Retinal pigment epithelial cell (primary cell): ENCODE measurements at regions not wholly inside any gene's neighbourhood (a gene's known extent, or its start where the extent isn't known, plus 50 kb on each side); places are given as distances from the start of the nearest gene placed in this dataset.

Experiments used
- DNase-seq: peaks from one replicate; pipeline ENCODE4 v3.0.0-alpha.2; 2010; ENCODE audit warnings: low read depth
- H3K4me3 ChIP-seq: 2 replicates; pipeline ENCODE4 v1.5.1; 2011; ENCODE audit warnings: mild to moderate bottlenecking, low read length, control low read depth, moderate library complexity
- TF ChIP-seq, protein P1 (sequence below): conservative IDR thresholded peaks from 2 replicates; pipeline ENCODE4 v1.5.1; 2011; ENCODE audit warnings: low read depth, low read length, control low read depth, inconsistent platforms

DNA sequence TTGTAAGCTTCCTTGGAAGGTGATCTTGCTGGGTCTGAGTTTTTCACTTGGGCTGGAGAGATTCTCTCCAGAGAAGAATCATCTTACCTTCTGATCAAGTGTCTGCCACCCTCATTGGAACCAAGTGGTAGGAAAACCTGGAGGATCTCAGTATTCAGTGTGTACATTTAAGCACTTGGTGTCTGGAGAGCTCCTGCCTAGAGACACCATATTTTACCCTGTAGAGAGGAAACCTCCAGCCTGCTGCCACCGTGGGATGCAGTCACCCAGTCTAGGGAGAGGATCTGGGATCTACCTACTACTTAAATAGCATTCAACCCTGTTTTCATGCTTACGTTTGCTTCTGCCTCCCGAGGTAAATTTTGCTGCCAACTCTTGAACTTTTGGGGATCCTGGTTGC is 274.3 kb downstream of the SV2B start:
- H3K4me3 ChIP-seq = no peak overlapping the region
- TF ChIP-seq, protein P1, sequence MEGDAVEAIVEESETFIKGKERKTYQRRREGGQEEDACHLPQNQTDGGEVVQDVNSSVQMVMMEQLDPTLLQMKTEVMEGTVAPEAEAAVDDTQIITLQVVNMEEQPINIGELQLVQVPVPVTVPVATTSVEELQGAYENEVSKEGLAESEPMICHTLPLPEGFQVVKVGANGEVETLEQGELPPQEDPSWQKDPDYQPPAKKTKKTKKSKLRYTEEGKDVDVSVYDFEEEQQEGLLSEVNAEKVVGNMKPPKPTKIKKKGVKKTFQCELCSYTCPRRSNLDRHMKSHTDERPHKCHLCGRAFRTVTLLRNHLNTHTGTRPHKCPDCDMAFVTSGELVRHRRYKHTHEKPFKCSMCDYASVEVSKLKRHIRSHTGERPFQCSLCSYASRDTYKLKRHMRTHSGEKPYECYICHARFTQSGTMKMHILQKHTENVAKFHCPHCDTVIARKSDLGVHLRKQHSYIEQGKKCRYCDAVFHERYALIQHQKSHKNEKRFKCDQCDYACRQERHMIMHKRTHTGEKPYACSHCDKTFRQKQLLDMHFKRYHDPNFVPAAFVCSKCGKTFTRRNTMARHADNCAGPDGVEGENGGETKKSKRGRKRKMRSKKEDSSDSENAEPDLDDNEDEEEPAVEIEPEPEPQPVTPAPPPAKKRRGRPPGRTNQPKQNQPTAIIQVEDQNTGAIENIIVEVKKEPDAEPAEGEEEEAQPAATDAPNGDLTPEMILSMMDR = no peak
- DNase-seq = no peak

- DNase-seq = no peak
- no peak overlapping the region for H3K4me3 ChIP-seq
- TF ChIP-seq, protein P1 = no peak
These were observed 276.0 kb downstream of the SV2B start for GRCh38 chr15:91376038-91376437.

DNA sequence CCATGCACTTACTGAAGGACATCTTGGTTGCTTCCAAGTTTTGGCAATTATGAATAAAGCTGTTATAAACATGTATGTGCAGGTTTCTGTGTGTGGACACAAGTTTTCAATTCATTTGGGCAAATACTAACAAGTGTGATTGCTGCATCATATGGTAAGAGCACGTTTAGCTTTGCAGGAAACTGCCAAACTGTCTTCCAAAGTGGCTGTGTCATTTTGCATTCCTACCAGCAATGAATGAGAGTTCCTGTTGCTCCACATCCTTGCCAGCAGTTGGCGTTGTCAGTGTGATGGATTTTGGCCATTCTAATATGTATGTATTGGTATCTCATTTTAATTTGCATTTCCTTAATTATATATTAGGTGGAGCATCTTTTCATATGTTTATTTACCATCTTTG is 280.1 kb downstream of the SV2B start:
- no peak for DNase-seq
- TF ChIP-seq, protein P1 = no peak
- no peak overlapping the region for H3K4me3 ChIP-seq

DNA sequence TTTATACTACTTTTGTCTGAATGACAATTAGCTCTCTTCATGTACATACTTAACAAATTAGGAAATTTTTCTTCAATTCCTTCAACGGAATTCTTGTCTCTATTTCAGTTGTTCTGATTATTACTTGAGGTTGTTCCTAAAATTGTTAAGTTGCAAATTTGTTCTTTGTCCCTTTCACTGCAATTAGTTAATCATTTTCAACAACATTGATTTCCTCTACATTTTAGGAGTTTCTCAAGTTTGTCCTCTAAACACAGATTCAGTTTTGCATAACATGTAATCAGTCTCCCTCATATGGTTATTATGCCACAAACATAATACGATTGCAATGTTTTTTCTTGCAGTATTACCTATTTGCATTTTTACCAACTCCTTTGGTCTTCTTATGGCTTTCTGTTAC is 283.5 kb downstream of the SV2B start:
- TF ChIP-seq, protein P1 = no peak
- no peak for DNase-seq
- H3K4me3 ChIP-seq = no peak overlapping the region

DNA sequence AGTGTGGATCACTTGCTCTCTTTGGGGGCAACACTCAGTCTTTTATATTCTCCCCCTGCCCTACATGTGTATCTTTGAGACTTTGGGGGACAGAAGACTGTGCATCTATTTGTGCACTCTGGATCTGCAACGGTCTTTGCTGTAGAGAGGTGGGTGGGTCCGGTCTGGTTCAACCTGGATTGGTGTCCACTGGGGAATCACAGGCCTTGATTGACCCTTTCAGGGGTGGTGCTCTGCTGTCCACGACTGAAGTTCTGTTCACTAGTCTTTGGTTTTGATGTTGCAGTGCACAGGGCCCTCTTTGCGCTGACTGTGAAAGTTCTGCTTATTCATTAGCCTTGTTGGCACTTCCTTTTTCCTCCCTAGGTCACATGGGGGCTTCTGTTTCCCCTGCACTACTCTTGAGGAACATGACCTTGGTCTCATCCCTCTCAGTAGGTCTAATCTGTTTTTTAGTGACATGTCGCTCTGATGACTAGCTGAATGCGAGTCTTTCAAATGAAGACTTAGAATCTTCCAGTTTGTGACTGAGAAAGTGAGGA is 284.2 kb downstream of the SV2B start:
- H3K4me3 ChIP-seq = no peak overlapping the region
- TF ChIP-seq, protein P1 = no peak
- DNase-seq = no peak

DNA sequence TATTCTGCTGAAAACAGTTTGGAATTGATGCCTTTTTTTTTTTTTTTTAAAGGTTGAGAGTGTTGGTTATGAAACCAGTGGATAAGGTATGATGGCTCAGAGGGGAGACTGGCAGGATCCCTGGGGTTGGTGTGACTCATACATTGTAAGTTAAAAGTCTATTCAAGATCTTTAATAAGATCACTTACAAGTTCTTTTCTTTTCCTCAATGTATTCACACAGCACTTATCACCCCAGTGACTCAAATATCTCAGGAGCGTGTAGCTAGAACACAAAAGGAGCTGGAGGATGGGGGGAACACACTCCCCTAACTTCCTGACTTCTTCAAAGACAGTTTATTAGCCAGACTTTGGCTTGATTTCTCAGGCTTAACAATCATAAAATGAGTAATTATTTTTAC is 285.3 kb downstream of the SV2B start:
- peak; percentile 13 for DNase-seq
- TF ChIP-seq, protein P1 = no peak
- no peak overlapping the region for H3K4me3 ChIP-seq

GRCh38 chr15:91393186-91393585 is 293.1 kb downstream of the SV2B start:
- TF ChIP-seq, protein P1 = no peak
- no peak overlapping the region for H3K4me3 ChIP-seq
- no peak for DNase-seq
